ENCODE measurements at regions not wholly inside any gene's neighbourhood (a gene's known extent, or its start where the extent isn't known, plus 50 kb on each side); places are given as distances from the start of the nearest gene placed in this dataset.

- TF ChIP-seq POLR2A (IDR thresholded peaks at IDR 0.05) (no peak), CTCF (IDR thresholded peaks at IDR 0.05) (no peak), EP300 (IDR thresholded peaks at IDR 0.05) (no peak), POLR2AphosphoS5 (IDR thresholded peaks at IDR 0.05) (no peak)
Observed at GRCh38 chr4:108405586-108405985, 214.8 kb upstream of the RPL34 start.
